ENCODE measurements at regions not wholly inside any gene's neighbourhood (a gene's known extent, or its start where the extent isn't known, plus 50 kb on each side); places are given as distances from the start of the nearest gene placed in this dataset.

DNA sequence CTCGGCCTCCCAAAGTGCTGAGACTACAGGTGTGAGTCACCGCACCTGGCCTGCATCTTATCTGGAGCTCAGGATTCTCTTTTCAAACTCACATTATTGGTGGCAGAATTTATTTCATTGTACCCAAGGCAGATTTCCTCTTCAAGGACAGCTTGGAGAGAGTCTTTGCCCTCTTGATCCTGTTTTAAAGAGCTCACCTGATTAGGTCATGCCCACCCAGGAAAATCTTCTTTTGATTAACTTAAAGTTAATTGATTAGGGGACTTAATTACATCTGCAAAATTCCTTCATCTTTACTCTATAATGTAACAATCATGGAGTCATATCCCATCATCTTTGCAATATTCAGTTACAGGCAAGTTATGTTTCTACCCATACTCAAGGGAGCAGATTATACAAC lies 346.4 kb downstream of the EPHA4 start:
- H3K9me3 ChIP-seq = peaks cover 0 to 11% (median 0%) of the 10 kb centered on the region in 11 donors
- H3K4me3 ChIP-seq = no peak overlapping the region
- H3K36me3 ChIP-seq = no peaks in the 10 kb centered on the region
- DNase-seq (no peak), ATAC-seq (no peak)
- WGBS, 2 donors = 96 to 98% methylated on average over 2 of the region's 2 CpGs
- TF ChIP-seq, protein P1, sequence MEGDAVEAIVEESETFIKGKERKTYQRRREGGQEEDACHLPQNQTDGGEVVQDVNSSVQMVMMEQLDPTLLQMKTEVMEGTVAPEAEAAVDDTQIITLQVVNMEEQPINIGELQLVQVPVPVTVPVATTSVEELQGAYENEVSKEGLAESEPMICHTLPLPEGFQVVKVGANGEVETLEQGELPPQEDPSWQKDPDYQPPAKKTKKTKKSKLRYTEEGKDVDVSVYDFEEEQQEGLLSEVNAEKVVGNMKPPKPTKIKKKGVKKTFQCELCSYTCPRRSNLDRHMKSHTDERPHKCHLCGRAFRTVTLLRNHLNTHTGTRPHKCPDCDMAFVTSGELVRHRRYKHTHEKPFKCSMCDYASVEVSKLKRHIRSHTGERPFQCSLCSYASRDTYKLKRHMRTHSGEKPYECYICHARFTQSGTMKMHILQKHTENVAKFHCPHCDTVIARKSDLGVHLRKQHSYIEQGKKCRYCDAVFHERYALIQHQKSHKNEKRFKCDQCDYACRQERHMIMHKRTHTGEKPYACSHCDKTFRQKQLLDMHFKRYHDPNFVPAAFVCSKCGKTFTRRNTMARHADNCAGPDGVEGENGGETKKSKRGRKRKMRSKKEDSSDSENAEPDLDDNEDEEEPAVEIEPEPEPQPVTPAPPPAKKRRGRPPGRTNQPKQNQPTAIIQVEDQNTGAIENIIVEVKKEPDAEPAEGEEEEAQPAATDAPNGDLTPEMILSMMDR (IDR thresholded peaks at IDR 0.05) = no peak
- no peak overlapping the region for H3K27ac ChIP-seq
- no peaks in the 10 kb centered on the region for H3K27me3 ChIP-seq
- intact Hi-C loops (cut with DNase I) = loop anchor here in 2 of 10 donors (5.0 kb wide), 2 partner anchors 123 to 347 kb away; partner anchors contain the start of gene EPHA4 (in 1 of the 2)
- H3K4me1 ChIP-seq = peaks cover 0 to 27% (median 15%) of the 10 kb centered on the region in 9 donors

DNA sequence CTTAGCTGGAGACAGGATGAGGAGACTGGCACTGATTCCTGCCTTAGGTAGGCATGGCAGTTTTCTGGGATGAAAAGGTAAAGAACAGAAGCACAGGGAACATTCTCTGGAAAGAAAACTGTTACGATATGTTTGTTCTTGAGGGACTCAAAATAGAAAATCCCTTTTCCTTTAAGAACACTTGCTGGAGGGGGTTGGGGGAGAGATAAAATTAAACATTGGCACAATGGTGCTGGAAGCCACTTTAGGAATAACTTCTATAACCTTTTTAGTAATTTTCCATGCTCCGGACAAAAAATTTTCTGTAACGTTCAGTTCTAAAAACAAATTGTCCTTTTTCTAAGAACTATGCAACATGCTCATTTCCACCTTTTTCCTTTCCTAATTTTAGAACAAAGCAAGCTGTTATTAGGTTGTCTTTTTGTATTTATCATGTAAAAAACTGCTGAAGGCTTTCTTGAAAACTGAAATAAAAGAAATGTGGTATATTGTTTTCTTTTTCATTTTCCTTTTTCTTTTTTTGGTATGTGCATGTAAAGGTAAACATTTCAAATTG lies 343.8 kb downstream of the EPHA4 start:
- no peaks in the 10 kb centered on the region for H3K36me3 ChIP-seq
- ATAC-seq (peak in 6 of 8 donors; percentile 38 to 90 (median 59)), DNase-seq (peak in 1 of 2 donors; percentile 13)
- H3K27me3 ChIP-seq = no peaks in the 10 kb centered on the region
- peaks cover 0 to 11% (median 0%) of the 10 kb centered on the region in 11 donors for H3K9me3 ChIP-seq
- intact Hi-C loops (cut with DNase I) = loop anchor here in 2 of 10 donors (5.0 kb wide), 2 partner anchors 126 to 344 kb away; partner anchors contain the start of gene EPHA4 (in 1 of the 2)
- H3K27ac ChIP-seq = peak overlapping the region; percentile 10 to 78 (median 54)
- 34 to 48% methylated on average over 3 of the region's 3 CpGs for WGBS, 2 donors
- no peak overlapping the region for H3K4me3 ChIP-seq
- peaks cover 0 to 27% (median 15%) of the 10 kb centered on the region in 9 donors for H3K4me1 ChIP-seq
- TF ChIP-seq, protein P1 (IDR thresholded peaks at IDR 0.05) = no peak

DNA sequence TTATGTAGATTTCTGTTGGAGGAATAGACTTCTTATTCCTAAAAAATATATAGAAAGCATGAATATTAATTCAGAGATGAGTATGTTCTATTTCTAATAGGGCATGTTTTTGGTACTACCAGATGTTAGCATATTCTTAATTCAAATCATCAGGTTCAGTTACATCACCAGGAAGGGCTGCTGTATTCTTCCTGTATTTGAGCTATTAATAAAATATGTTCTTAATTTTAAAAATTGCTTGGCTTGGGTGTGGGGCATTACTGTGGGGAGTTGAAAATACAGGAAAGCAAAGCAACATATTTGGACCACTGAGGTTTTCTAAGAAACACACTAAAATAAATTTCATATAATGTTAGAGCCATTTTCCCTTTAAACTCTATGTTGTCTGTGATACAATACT lies 343.0 kb downstream of the EPHA4 start:
- intact Hi-C loops (cut with DNase I) = loop anchor here in 2 of 10 donors (5.0 kb wide), 2 partner anchors 127 to 343 kb away; partner anchors contain the start of gene EPHA4 (in 1 of the 2)

DNA sequence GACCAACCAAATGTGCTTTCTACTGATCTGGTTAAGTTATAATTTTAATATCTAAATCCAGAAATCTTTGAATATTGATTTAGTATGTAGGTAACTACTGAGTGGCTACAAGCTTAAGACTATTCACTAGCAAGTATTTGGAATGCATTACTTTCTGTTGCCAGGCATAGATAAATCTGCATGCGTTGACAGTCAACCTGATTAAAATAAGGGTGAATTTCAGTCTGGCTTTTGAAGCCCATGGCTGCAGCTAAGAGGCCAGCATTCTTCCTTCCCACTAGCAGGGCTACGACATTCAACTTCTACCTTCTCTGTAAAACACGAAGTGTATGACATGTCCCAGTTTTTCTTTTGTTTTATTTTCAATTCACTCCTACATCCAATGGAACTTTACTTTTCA lies 340.6 kb downstream of the EPHA4 start:
- no peak overlapping the region for H3K4me3 ChIP-seq
- TF ChIP-seq, protein P1 (IDR thresholded peaks at IDR 0.05) = no peak
- DNase-seq = no peak
- H3K27me3 ChIP-seq = no peaks in the 10 kb centered on the region
- ATAC-seq = no peak
- H3K9me3 ChIP-seq = peaks cover 0 to 15% (median 0%) of the 10 kb centered on the region in 11 donors
- 42 to 54% methylated on average over 3 of the region's 3 CpGs for WGBS, 2 donors
- peaks cover 0 to 40% (median 16%) of the 10 kb centered on the region in 9 donors for H3K4me1 ChIP-seq
- no peaks in the 10 kb centered on the region for H3K36me3 ChIP-seq
- no peak overlapping the region for H3K27ac ChIP-seq
- intact Hi-C loops (cut with DNase I) = loop anchor here in 3 of 10 donors (5.0 to 10.0 kb wide), 4 partner anchors 107 to 283 kb away; no protein-coding TSS in a partner anchor

More for the DNA sequence above, 343.0 kb downstream of the EPHA4 start:
- peaks cover 0 to 27% (median 15%) of the 10 kb centered on the region in 9 donors for H3K4me1 ChIP-seq
- no peaks in the 10 kb centered on the region for H3K36me3 ChIP-seq
- peak overlapping the region; percentile 10 to 78 (median 54) for H3K27ac ChIP-seq
- no peaks in the 10 kb centered on the region for H3K27me3 ChIP-seq
- no peak for DNase-seq
- ATAC-seq = peak in 4 of 8 donors; percentile 74 to 86 (median 80)
- no peak overlapping the region for H3K4me3 ChIP-seq
- TF ChIP-seq, protein P1 (IDR thresholded peaks at IDR 0.05) = no peak
- peaks cover 0 to 15% (median 0%) of the 10 kb centered on the region in 11 donors for H3K9me3 ChIP-seq

All from heart right ventricle (tissue), 16 donors.